ENCODE measurements at regions not wholly inside any gene's neighbourhood (a gene's known extent, or its start where the extent isn't known, plus 50 kb on each side); places are given as distances from the start of the nearest gene placed in this dataset.

GRCh38 chr2:147782141-147782930 is 62.5 kb upstream of the ACVR2A start:
- Mint-ChIP-seq H3K4me3 (ENCODE audit: unreplicated experiment) (no peak overlapping the region), H3K27me3 (ENCODE audit: unreplicated experiment) (no peaks in the 10 kb centered on the region), H3K27ac (ENCODE audit: unreplicated experiment) (no peak overlapping the region), H3K4me1 (ENCODE audit: unreplicated experiment) (no peaks in the 10 kb centered on the region), H3K36me3 (ENCODE audit: unreplicated experiment) (no peaks in the 10 kb centered on the region), H3K9me3 (ENCODE audit: unreplicated experiment) (no peaks in the 10 kb centered on the region)
- no peak for DNase-seq (ENCODE audit: extremely low spot score, unreplicated experiment)
- no peak for TF ChIP-seq CTCF (IDR thresholded peaks at IDR 0.05)

- no peaks in the 10 kb centered on the region for H3K36me3 Mint-ChIP-seq (ENCODE audit: unreplicated experiment)
- TF ChIP-seq CTCF (IDR thresholded peaks at IDR 0.05): no peak
Observed at GRCh38 chr2:147779440-147779839, 65.4 kb upstream of the ACVR2A start.

GRCh38 chr2:147777394-147777793 is 67.4 kb upstream of the ACVR2A start:
- Mint-ChIP-seq H3K4me3 (ENCODE audit: unreplicated experiment) (no peak overlapping the region), H3K27me3 (ENCODE audit: unreplicated experiment) (no peaks in the 10 kb centered on the region), H3K27ac (ENCODE audit: unreplicated experiment) (no peak overlapping the region), H3K4me1 (ENCODE audit: unreplicated experiment) (no peaks in the 10 kb centered on the region), H3K9me3 (ENCODE audit: unreplicated experiment) (no peaks in the 10 kb centered on the region), H3K36me3 (ENCODE audit: unreplicated experiment) (no peaks in the 10 kb centered on the region)
- no peak for DNase-seq (ENCODE audit: extremely low spot score, unreplicated experiment)
- TF ChIP-seq CTCF (IDR thresholded peaks at IDR 0.05): no peak

More at GRCh38 chr2:147779440-147779839, 65.4 kb upstream of the ACVR2A start:
- H3K9me3 Mint-ChIP-seq (ENCODE audit: unreplicated experiment): no peaks in the 10 kb centered on the region
- DNase-seq (ENCODE audit: extremely low spot score, unreplicated experiment): no peak
- no peak overlapping the region for H3K4me3 Mint-ChIP-seq (ENCODE audit: unreplicated experiment)
- no peaks in the 10 kb centered on the region for H3K4me1 Mint-ChIP-seq (ENCODE audit: unreplicated experiment)
- H3K27me3 Mint-ChIP-seq (ENCODE audit: unreplicated experiment): no peaks in the 10 kb centered on the region
- no peak overlapping the region for H3K27ac Mint-ChIP-seq (ENCODE audit: unreplicated experiment)

- H3K36me3 Mint-ChIP-seq (ENCODE audit: unreplicated experiment): no peaks in the 10 kb centered on the region
- no peaks in the 10 kb centered on the region for H3K9me3 Mint-ChIP-seq (ENCODE audit: unreplicated experiment)
- H3K4me3 Mint-ChIP-seq (ENCODE audit: unreplicated experiment): no peak overlapping the region
- H3K27me3 Mint-ChIP-seq (ENCODE audit: unreplicated experiment): no peaks in the 10 kb centered on the region
- no peaks in the 10 kb centered on the region for H3K4me1 Mint-ChIP-seq (ENCODE audit: unreplicated experiment)
- H3K27ac Mint-ChIP-seq (ENCODE audit: unreplicated experiment): no peak overlapping the region
- DNase-seq (ENCODE audit: extremely low spot score, unreplicated experiment): no peak
- TF ChIP-seq CTCF (IDR thresholded peaks at IDR 0.05): no peak
Observed at GRCh38 chr2:147774805-147775204, 70.0 kb upstream of the ACVR2A start.

- Mint-ChIP-seq H3K4me1 (ENCODE audit: unreplicated experiment) (no peaks in the 10 kb centered on the region), H3K36me3 (ENCODE audit: unreplicated experiment) (no peaks in the 10 kb centered on the region), H3K27ac (ENCODE audit: unreplicated experiment) (no peak overlapping the region), H3K9me3 (ENCODE audit: unreplicated experiment) (no peaks in the 10 kb centered on the region), H3K27me3 (ENCODE audit: unreplicated experiment) (no peaks in the 10 kb centered on the region), H3K4me3 (ENCODE audit: unreplicated experiment) (no peak overlapping the region)
- TF ChIP-seq CTCF (IDR thresholded peaks at IDR 0.05): no peak
- no peak for DNase-seq (ENCODE audit: extremely low spot score, unreplicated experiment)
Observed at GRCh38 chr2:147773479-147773878, 71.3 kb upstream of the ACVR2A start.

All from osteocyte (in vitro differentiated cells).